RWPE1 (cell line): ENCODE measurements at regions not wholly inside any gene's neighbourhood (a gene's known extent, or its start where the extent isn't known, plus 50 kb on each side); places are given as distances from the start of the nearest gene placed in this dataset.

Source experiments
- CTCF ChIA-PET: fragments of 350-600 bp; sonication (Branson Sonifier 250); formaldehyde crosslinking; extraction: SDS; loops from one replicate; lab custom pipeline; 2021; lab: Yijun Ruan, JAX
- POLR2A ChIA-PET: fragments of 400-600 bp; formaldehyde crosslinking; extraction: SDS; loops from one replicate; lab custom pipeline; 2020; ENCODE audit warnings: antibody characterized with exemption; ENCODE audit not compliant: low non-redundant PET; lab: Yijun Ruan, JAX
- DNase-seq: peaks from one replicate; pipeline ENCODE4 v3.0.0; 2012; ENCODE audit warnings: low spot score
- H3K27ac ChIP-seq: fragments of 450-650 bp; 2 replicates; pipeline ENCODE4 v1.5.1; 2017
- TF ChIP-seq, protein P1 (sequence below): fragments of 450-650 bp; conservative IDR thresholded peaks from 2 replicates; pipeline ENCODE4 v1.5.1; 2017; ENCODE audit warnings: low read depth, mild to moderate bottlenecking

DNA sequence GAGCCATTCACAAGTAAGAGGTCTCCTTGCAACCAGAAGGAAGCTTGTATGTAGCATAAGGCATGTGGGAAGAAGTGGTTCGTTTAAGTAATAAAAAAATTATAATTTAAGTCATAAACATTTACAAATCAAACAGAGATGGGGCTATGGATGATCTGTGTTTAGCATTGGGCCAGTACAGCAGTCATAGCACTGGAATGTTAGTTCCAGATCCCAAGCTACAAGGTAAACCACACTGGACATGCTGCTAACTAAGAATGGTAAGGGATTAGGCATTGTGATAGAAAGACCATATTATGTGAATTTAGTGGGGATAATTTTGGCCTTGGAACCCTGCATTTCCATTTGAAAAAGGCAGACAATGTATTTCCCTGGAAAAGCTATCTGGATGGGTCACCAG lies 170.4 kb upstream of the KCNN2 start:
- ChIA-PET POLR2A (interaction anchor here (0.6 kb wide), 1 partner anchor 14 kb away, joined by 3 read pairs; no protein-coding TSS in a partner anchor), CTCF (interaction anchor here (0.6 kb wide), 1 partner anchor 1781 kb away, joined by 3 read pairs; no protein-coding TSS in a partner anchor)
- DNase-seq, result no peak
- H3K27ac ChIP-seq, result no peak overlapping the region
- TF ChIP-seq, protein P1, sequence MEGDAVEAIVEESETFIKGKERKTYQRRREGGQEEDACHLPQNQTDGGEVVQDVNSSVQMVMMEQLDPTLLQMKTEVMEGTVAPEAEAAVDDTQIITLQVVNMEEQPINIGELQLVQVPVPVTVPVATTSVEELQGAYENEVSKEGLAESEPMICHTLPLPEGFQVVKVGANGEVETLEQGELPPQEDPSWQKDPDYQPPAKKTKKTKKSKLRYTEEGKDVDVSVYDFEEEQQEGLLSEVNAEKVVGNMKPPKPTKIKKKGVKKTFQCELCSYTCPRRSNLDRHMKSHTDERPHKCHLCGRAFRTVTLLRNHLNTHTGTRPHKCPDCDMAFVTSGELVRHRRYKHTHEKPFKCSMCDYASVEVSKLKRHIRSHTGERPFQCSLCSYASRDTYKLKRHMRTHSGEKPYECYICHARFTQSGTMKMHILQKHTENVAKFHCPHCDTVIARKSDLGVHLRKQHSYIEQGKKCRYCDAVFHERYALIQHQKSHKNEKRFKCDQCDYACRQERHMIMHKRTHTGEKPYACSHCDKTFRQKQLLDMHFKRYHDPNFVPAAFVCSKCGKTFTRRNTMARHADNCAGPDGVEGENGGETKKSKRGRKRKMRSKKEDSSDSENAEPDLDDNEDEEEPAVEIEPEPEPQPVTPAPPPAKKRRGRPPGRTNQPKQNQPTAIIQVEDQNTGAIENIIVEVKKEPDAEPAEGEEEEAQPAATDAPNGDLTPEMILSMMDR, result no peak

DNA sequence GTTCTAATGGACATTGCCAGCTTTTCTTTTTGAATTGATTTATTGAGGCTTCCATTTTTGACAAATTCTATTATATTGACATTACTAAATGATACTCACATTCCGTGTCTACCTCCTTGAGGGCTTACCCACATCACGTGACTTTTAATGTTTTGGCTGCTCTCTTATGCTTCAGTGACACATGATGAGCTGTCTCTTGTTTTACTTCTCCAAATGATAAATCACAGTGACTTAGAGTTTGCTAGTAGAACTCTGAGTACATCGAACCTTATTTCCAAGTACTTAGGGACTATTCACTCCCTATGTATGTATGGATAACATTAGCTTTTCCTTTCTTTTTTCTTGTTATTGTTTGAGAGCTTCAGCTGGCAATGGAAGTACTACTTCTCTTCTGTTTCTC lies 169.8 kb upstream of the KCNN2 start:
- DNase-seq, result peak; percentile 17
- CTCF ChIA-PET, result no interaction called here
- TF ChIP-seq, protein P1, result no peak
- POLR2A ChIA-PET, result interaction anchor here (0.6 kb wide), 1 partner anchor 13 kb away, joined by 3 read pairs; no protein-coding TSS in a partner anchor
- H3K27ac ChIP-seq, result no peak overlapping the region

DNA sequence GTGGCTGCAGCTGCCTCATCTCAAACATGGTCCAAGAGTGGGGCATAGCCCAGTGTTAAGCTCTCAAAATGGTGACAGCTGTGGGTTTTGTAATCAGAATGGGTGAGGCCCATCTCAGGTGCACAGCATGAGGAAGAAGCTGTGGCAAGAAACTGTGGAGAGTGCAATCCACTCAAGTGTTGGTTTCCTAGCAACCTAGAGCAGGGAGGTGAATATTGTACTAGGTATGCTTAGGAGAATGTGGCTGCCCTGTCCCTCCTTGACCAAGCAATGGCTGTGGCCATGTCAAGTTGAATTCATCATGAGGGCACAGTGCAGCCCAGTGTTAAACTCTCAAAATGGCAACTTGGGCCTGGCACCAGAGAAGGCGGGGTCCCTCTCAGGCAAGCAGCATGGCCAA lies 160.5 kb upstream of the KCNN2 start:
- no peak for DNase-seq
- CTCF ChIA-PET, result interaction anchor here (0.5 to 0.6 kb wide), 2 partner anchors 58 to 224 kb away, joined by 3 read pairs; no protein-coding TSS in a partner anchor
- H3K27ac ChIP-seq, result no peak overlapping the region
- POLR2A ChIA-PET, result no interaction called here
- TF ChIP-seq, protein P1, result no peak

DNA sequence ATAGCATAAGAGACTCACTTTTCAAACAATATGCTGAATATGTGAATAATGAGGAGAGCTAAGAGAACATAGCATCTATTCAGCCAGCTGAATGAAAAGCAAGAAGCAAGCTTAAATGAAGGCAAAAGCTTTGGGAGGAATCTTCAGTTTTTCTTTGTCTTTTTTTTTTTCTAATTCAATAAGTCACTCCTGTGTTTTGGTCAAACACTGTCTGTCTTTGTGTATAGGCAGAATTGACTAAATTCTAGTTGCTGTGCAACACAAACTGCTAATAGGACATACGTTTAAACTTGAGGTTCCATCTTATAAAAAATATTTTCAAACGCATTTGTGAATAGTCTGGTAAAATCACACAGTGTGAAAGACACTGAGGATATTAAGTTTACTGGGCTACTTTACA lies 156.9 kb upstream of the KCNN2 start:
- TF ChIP-seq, protein P1, result no peak
- H3K27ac ChIP-seq, result no peak overlapping the region
- CTCF ChIA-PET, result interaction anchor here (0.6 kb wide), 1 partner anchor 317 kb away, joined by 3 read pairs; no protein-coding TSS in a partner anchor
- no peak for DNase-seq
- POLR2A ChIA-PET, result interaction anchor here (0.6 kb wide), 1 partner anchor 13 kb away, joined by 3 read pairs; no protein-coding TSS in a partner anchor

DNA sequence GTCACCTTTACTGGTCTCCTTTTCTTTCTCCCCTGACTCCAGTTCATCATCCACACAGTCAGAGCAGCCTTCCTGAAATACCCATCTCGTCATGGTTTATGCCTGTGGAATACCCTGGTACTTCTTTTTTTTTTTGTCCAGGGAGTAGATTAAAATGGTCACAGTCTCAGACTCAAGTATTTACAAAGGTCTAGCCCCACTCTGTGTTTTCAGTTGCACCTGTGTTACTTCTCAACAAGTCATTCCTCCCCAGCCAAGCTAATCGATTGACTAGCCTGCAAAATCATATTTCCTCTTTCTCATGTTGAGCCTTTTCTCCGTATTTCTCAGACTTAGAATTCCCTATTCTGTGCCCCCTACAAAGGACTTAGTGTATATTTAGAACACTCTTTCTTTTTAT lies 155.2 kb upstream of the KCNN2 start:
- DNase-seq, result no peak
- CTCF ChIA-PET, result interaction anchor here (0.7 kb wide), 1 partner anchor 523 kb away, joined by 3 read pairs; no protein-coding TSS in a partner anchor
- TF ChIP-seq, protein P1, result no peak
- no peak overlapping the region for H3K27ac ChIP-seq
- POLR2A ChIA-PET, result no interaction called here

DNA sequence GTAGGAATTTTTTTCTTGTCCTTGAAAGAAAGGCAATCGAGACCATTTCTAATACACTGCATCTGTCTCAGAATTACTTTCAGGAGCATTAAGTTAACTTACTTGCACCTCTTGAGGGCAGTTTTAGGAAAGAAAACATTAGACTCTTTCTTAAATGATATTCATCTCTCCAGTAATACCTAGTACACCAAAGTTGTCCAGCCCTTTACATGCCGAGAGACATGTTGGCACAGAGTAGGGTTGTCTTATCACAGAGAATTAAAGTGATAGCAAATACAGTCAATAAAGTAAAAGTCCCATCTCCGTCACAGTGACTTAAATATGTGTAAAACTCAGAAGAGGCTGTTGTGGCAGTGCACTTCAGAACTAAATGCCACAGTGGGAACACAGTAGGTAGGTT lies 154.3 kb upstream of the KCNN2 start:
- ChIA-PET POLR2A (no interaction called here), CTCF (no interaction called here)
- TF ChIP-seq, protein P1, result no peak
- no peak overlapping the region for H3K27ac ChIP-seq
- DNase-seq, result no peak
